Parathyroid adenoma (tissue), 2 donors: ENCODE measurements at regions not wholly inside any gene's neighbourhood (a gene's known extent, or its start where the extent isn't known, plus 50 kb on each side); places are given as distances from the start of the nearest gene placed in this dataset.
"Not testable (repeated sequence)": the region's sequence is repeated elsewhere in the genome, so short reads cannot be mapped to it uniquely, and the experiment has no call there.

Experiments used
- H2AFZ ChIP-seq: fragments of 300-600 bp; sonication (generic); one replicate; pipeline ENCODE4 v1.7.0; 2017; ENCODE audit warnings: antibody characterized with exemption, mild to moderate bottlenecking
- H3K27ac ChIP-seq: fragments of 300-600 bp; sonication (generic); one replicate; pipeline ENCODE4 v1.7.0; 2017
- H3K27me3 ChIP-seq: fragments of 300-600 bp; sonication (generic); one replicate; pipeline ENCODE4 v1.7.0; 2017; ENCODE audit warnings: low read length; ENCODE audit not compliant: control insufficient read depth, insufficient read depth
- H3K36me3 ChIP-seq: fragments of 300-600 bp; sonication (generic); one replicate; pipeline ENCODE4 v1.7.0; 2017; ENCODE audit warnings: low read length; ENCODE audit not compliant: control insufficient read depth, insufficient read depth
- H3K4me1 ChIP-seq: fragments of 300-600 bp; sonication (generic); one replicate; pipeline ENCODE4 v1.7.0; 2017; ENCODE audit warnings: control low read depth
- H3K4me2 ChIP-seq: fragments of 300-600 bp; sonication (generic); one replicate; pipeline ENCODE4 v1.7.0; 2017; ENCODE audit warnings: low read length
- H3K4me3 ChIP-seq: fragments of 300-600 bp; sonication (generic); one replicate; pipeline ENCODE4 v1.7.0; 2017; ENCODE audit warnings: low read depth, low read length
- H3K79me2 ChIP-seq: fragments of 300-600 bp; sonication (generic); one replicate; pipeline ENCODE4 v1.7.0; 2017; ENCODE audit warnings: control low read depth
- H3K9ac ChIP-seq: fragments of 300-600 bp; sonication (generic); one replicate; pipeline ENCODE4 v1.7.0; 2017; ENCODE audit warnings: mild to moderate bottlenecking
- H3K9me3 ChIP-seq: fragments of 300-600 bp; sonication (generic); one replicate; pipeline ENCODE4 v1.7.0; 2017; ENCODE audit warnings: low read length; ENCODE audit not compliant: control insufficient read depth
- TF ChIP-seq, protein P1 (sequence below): fragments of 300-600 bp; sonication (generic); IDR thresholded peaks from one replicate; pipeline ENCODE4 v1.7.0; 2017; ENCODE audit warnings: antibody characterized with exemption, mild to moderate bottlenecking
- donor health status: primary hyperparathyroidism.

DNA sequence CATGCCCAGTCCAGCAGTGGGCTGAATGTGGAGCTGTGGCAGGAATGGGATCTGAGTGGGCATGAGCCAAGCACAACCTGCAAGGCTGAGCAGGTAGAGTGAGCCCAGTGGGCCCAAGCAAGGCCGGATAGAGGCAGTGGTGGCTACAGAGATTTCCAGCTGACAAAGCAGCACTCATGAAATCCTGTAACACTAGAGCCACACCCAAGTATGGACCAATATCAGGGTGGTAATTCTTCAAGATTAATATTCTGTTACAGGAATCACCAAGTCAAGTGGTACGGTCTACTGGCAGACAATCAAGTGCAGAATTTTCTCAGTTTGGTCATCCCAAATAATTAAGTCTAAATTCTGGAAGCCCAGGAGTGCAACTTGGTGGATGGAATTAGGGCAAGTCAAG is 132.4 kb upstream of the ENPEP start:
- H3K9me3 ChIP-seq = no peaks in the 10 kb centered on the region
- no peak overlapping the region for H2AFZ ChIP-seq
- no peak overlapping the region for H3K4me3 ChIP-seq
- TF ChIP-seq, protein P1, sequence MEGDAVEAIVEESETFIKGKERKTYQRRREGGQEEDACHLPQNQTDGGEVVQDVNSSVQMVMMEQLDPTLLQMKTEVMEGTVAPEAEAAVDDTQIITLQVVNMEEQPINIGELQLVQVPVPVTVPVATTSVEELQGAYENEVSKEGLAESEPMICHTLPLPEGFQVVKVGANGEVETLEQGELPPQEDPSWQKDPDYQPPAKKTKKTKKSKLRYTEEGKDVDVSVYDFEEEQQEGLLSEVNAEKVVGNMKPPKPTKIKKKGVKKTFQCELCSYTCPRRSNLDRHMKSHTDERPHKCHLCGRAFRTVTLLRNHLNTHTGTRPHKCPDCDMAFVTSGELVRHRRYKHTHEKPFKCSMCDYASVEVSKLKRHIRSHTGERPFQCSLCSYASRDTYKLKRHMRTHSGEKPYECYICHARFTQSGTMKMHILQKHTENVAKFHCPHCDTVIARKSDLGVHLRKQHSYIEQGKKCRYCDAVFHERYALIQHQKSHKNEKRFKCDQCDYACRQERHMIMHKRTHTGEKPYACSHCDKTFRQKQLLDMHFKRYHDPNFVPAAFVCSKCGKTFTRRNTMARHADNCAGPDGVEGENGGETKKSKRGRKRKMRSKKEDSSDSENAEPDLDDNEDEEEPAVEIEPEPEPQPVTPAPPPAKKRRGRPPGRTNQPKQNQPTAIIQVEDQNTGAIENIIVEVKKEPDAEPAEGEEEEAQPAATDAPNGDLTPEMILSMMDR = no peak
- no peaks in the 10 kb centered on the region for H3K36me3 ChIP-seq
- no peak overlapping the region for H3K27ac ChIP-seq
- no peaks in the 10 kb centered on the region for H3K4me1 ChIP-seq
- no peak overlapping the region for H3K4me2 ChIP-seq
- H3K27me3 ChIP-seq = no peaks in the 10 kb centered on the region
- no peaks in the 10 kb centered on the region for H3K79me2 ChIP-seq
- H3K9ac ChIP-seq = no peak overlapping the region

DNA sequence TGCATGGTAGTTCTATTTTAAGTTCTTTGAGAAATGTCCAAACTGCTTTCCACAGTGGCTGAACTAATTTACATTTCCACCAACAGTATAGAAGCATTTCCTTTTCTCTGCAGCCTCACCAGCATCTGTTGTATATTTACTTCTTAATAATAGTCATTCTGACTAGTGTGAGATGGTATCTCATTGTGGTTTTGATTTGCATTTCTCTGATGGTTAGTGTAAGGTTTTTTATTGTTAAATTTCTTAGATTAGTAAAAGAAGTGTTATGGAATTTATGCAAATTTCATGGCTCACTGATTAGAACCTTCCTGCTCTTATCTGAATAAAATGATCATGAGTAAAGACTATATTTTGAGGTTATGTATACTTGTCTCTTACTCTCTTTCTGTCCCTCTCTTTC is 134.8 kb upstream of the ENPEP start:
- not testable (repeated sequence) for H3K4me1 ChIP-seq, H3K9me3 ChIP-seq, H3K36me3 ChIP-seq, H3K27ac ChIP-seq, H3K9ac ChIP-seq, H3K79me2 ChIP-seq, H2AFZ ChIP-seq, H3K27me3 ChIP-seq, H3K4me3 ChIP-seq, H3K4me2 ChIP-seq

DNA sequence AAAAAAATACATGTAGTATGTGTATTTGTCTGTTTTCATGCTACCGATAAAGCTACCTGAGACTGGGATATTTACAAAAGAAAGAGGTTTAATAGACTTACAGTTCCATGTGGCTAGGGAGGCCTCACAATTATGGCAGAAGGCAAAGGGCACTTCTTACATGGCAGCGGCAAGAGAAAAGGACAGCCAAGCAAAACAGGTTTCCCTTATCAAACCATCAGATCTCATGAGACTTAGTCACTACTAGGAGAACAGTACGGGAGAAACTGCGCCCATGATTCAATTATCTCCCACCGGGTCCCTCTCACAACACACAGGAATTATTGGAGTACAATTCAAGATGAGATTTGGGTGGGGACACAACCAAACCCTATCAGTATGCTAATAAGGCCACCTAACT is 137.0 kb upstream of the ELOVL6 start:
- no peak overlapping the region for H3K27ac ChIP-seq
- TF ChIP-seq, protein P1 = no peak
- no peak overlapping the region for H2AFZ ChIP-seq
- no peaks in the 10 kb centered on the region for H3K9me3 ChIP-seq
- H3K4me1 ChIP-seq = no peaks in the 10 kb centered on the region
- no peaks in the 10 kb centered on the region for H3K27me3 ChIP-seq
- no peaks in the 10 kb centered on the region for H3K36me3 ChIP-seq
- no peaks in the 10 kb centered on the region for H3K79me2 ChIP-seq
- no peak overlapping the region for H3K9ac ChIP-seq
- no peak overlapping the region for H3K4me3 ChIP-seq
- H3K4me2 ChIP-seq = no peak overlapping the region

DNA sequence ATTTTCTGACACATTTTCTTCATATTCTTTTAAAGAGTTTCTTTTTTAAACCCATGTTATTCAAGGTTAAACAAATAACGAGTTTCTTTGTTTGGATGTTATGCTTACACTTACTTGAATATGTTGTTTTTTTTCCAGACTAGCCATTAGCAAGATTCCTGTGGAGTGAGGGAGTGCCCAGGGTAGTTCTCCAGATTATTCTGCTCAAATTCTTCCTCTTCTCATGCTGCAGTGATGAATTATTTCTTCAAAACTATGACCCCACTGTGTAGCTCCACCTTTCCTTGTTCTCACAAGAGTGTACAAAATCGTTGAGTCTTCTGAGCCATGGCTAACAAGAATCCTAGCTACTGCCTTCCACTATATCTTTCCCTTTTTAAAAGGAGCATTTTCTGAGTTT is 134.1 kb upstream of the ELOVL6 start:
- TF ChIP-seq, protein P1 = no peak
- H3K9ac ChIP-seq = no peak overlapping the region
- H3K9me3 ChIP-seq = no peaks in the 10 kb centered on the region
- no peak overlapping the region for H2AFZ ChIP-seq
- H3K4me3 ChIP-seq = no peak overlapping the region
- no peaks in the 10 kb centered on the region for H3K4me1 ChIP-seq
- no peak overlapping the region for H3K27ac ChIP-seq
- no peaks in the 10 kb centered on the region for H3K36me3 ChIP-seq
- no peak overlapping the region for H3K4me2 ChIP-seq
- H3K79me2 ChIP-seq = no peaks in the 10 kb centered on the region
- no peaks in the 10 kb centered on the region for H3K27me3 ChIP-seq

DNA sequence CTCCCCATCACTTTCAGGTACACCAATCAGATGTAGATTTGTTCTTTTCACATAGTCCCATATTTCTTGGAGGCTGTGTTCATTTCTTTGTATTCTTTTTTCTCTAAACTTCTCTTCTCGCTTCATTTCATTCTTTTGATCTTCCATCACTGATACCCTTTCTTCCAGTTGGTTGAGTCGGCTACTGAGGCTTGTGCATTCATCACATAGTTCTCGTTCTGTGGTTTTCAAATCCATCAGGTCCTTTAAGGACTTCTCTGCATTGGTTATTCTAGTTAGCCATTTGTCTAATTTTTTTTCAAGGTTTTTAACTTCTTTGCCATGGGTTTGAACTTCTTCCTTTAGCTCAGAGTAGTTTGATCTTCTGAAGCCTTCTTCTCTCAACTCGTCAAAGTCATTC is 128.0 kb upstream of the ELOVL6 start:
- not testable (repeated sequence) for H3K4me2 ChIP-seq, H3K36me3 ChIP-seq, H3K27ac ChIP-seq, H3K9ac ChIP-seq, H3K27me3 ChIP-seq, H3K79me2 ChIP-seq, H3K9me3 ChIP-seq, H3K4me1 ChIP-seq, H3K4me3 ChIP-seq, H2AFZ ChIP-seq

DNA sequence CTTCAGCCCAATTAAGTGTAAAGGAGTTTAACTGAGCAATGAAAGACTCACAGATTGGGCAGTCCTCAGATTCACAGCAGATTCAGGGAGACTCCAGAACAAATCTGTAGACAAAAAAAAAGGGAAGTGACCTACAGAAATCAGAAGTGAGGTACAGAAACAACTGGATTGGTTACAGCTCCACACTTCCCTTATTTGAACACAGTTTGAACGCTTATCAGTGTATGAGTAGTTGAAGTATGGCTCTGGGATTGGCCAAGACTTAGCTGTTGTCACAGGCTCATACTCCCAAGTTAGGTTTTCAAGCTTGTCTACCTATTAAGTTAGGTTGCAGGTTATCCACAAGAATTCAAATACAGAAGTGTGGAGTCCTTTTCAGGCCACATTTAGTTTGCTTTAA is 112.4 kb upstream of the ELOVL6 start:
- no peaks in the 10 kb centered on the region for H3K4me1 ChIP-seq
- H3K9me3 ChIP-seq = no peaks in the 10 kb centered on the region
- no peaks in the 10 kb centered on the region for H3K27me3 ChIP-seq
- no peaks in the 10 kb centered on the region for H3K36me3 ChIP-seq
- H3K4me3 ChIP-seq = no peak overlapping the region
- no peak overlapping the region for H3K27ac ChIP-seq
- H3K4me2 ChIP-seq = no peak overlapping the region
- H2AFZ ChIP-seq = no peak overlapping the region
- H3K9ac ChIP-seq = no peak overlapping the region
- H3K79me2 ChIP-seq = no peaks in the 10 kb centered on the region
- TF ChIP-seq, protein P1 = no peak
